BJ (cell line): ENCODE measurements at regions not wholly inside any gene's neighbourhood (a gene's known extent, or its start where the extent isn't known, plus 50 kb on each side); places are given as distances from the start of the nearest gene placed in this dataset.

ENCODE experiments used
- CTCF ChIA-PET: fragments of 350-600 bp; formaldehyde crosslinking; extraction: SDS; loops from one replicate; lab custom pipeline; 2021; ENCODE audit warnings: antibody characterized with exemption, inconsistent platforms; lab: Yijun Ruan, JAX
- POLR2A ChIA-PET: fragments of 300-600 bp; sonication (Branson Sonifier 250); formaldehyde crosslinking; extraction: SDS; loops from one replicate; lab custom pipeline; 2021; ENCODE audit warnings: antibody characterized with exemption; lab: Charles Lee
- DNase-seq: peaks from one replicate; pipeline ENCODE4 v3.0.0-alpha.2; 2011; ENCODE audit warnings: low read depth
- H3K27me3 ChIP-seq: 2 replicates; pipeline ENCODE4 v1.6.0; 2011; ENCODE audit warnings: low read length; ENCODE audit not compliant: control insufficient read depth, insufficient read depth
- H3K36me3 ChIP-seq: 2 replicates; pipeline ENCODE4 v1.5.1; 2011; ENCODE audit warnings: low read length; ENCODE audit not compliant: control insufficient read depth, insufficient read depth
- H3K4me3 ChIP-seq: 2 replicates; pipeline ENCODE4 v1.5.1; 2011; ENCODE audit warnings: low read depth, mild to moderate bottlenecking, control low read depth, low read length
- TF ChIP-seq, protein P1 (sequence below): IDR thresholded peaks from 2 replicates; pipeline ENCODE4 v1.5.1; 2011; ENCODE audit warnings: low read depth, mild to moderate bottlenecking, control low read depth, inconsistent platforms, low read length, moderate library complexity; ENCODE audit not compliant: insufficient read depth

- POLR2A ChIA-PET: no interaction called here
- CTCF ChIA-PET: no interaction called here
- DNase-seq: no peak
- Histone ChIP-seq H3K27me3 (no peaks in the 10 kb centered on the region), H3K36me3 (no peaks in the 10 kb centered on the region), H3K4me3 (no peak overlapping the region)
- TF ChIP-seq, protein P1, sequence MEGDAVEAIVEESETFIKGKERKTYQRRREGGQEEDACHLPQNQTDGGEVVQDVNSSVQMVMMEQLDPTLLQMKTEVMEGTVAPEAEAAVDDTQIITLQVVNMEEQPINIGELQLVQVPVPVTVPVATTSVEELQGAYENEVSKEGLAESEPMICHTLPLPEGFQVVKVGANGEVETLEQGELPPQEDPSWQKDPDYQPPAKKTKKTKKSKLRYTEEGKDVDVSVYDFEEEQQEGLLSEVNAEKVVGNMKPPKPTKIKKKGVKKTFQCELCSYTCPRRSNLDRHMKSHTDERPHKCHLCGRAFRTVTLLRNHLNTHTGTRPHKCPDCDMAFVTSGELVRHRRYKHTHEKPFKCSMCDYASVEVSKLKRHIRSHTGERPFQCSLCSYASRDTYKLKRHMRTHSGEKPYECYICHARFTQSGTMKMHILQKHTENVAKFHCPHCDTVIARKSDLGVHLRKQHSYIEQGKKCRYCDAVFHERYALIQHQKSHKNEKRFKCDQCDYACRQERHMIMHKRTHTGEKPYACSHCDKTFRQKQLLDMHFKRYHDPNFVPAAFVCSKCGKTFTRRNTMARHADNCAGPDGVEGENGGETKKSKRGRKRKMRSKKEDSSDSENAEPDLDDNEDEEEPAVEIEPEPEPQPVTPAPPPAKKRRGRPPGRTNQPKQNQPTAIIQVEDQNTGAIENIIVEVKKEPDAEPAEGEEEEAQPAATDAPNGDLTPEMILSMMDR: no peak
These were observed 149.6 kb upstream of the PLXNA2 start for GRCh38 chr1:208393826-208394225.

GRCh38 chr1:208397286-208397685 is 153.1 kb upstream of the PLXNA2 start:
- ChIA-PET POLR2A (no interaction called here), CTCF (no interaction called here)
- TF ChIP-seq, protein P1: no peak
- H3K4me3 ChIP-seq: no peak overlapping the region
- no peaks in the 10 kb centered on the region for H3K36me3 ChIP-seq
- DNase-seq: no peak
- H3K27me3 ChIP-seq: no peaks in the 10 kb centered on the region; the same call in 1 of the 2 replicates

DNA sequence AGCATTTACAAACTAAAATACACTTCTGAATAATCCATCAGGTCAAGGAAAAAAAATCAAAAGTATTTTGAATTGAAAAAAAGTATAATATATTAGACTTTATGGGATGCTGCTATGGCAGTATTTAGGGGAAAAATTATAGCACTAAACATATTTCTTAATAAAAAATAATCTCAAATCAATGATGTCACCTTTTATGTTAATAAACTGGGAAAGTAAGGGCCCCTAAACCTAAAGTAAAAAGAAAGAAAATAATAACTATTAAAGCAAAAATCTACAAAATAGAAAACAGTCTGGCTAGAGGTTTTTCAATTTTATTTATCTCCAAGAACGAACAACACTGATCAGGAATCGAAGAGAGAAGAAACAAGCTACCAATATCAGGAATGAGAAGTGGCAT is 160.8 kb upstream of the PLXNA2 start:
- Histone ChIP-seq H3K4me3 (no peak overlapping the region), H3K36me3 (no peaks in the 10 kb centered on the region), H3K27me3 (no peaks in the 10 kb centered on the region; the same call in 1 of the 2 replicates)
- CTCF ChIA-PET: interaction anchor here (0.6 kb wide), 1 partner anchor 414 kb away, joined by 3 read pairs; no protein-coding TSS in a partner anchor
- DNase-seq: no peak
- POLR2A ChIA-PET: no interaction called here
- TF ChIP-seq, protein P1: no peak

DNA sequence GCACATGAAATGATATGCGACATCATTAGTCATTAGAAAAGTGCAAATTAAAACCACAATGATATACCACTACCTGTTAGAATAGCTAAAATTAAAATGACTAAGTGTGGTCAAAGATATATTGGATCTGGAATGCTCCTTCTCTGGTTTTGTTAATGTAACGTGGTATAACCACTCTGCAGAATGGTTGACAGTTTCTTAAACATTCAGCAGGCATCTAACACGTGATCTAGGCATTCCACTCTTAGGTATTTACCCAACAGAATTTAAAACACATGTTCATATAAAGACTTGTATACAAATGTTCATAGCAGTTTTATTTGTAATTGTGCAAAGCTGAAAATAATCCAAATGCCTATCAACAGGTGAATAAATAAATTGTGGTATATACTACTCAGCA is 165.0 kb upstream of the PLXNA2 start:
- no peaks in the 10 kb centered on the region for H3K27me3 ChIP-seq
- TF ChIP-seq, protein P1: no peak
- POLR2A ChIA-PET: no interaction called here
- CTCF ChIA-PET: no interaction called here
- no peaks in the 10 kb centered on the region for H3K36me3 ChIP-seq
- no peak overlapping the region for H3K4me3 ChIP-seq
- DNase-seq: peak; percentile 49

DNA sequence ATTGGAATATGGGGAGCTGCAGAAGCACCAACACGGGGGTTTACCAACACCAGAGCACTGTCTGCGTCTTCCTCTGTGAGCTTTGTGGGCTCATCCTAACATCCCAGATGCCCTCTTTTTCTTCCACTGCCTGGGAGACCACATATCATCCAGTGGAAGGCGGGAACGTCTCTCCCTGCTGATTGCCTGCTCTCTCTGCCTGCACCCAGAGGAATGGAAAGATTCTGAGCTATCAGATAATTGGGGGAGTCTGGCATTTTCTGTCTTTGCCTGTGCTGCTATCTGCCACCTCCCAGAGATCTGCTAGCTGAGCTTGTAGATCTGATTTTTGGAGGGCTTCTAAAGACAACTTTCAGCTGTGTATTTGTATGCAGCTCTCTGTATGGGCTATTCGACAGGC is 166.2 kb upstream of the PLXNA2 start:
- TF ChIP-seq, protein P1: no peak
- DNase-seq: no peak
- ChIA-PET CTCF (interaction anchor here (0.9 kb wide), 1 partner anchor 14 kb away, joined by 3 read pairs; no protein-coding TSS in a partner anchor), POLR2A (no interaction called here)
- Histone ChIP-seq H3K4me3 (no peak overlapping the region), H3K36me3 (no peaks in the 10 kb centered on the region), H3K27me3 (no peaks in the 10 kb centered on the region)
